ENCODE measurements at regions not wholly inside any gene's neighbourhood (a gene's known extent, or its start where the extent isn't known, plus 50 kb on each side); places are given as distances from the start of the nearest gene placed in this dataset.

DNA sequence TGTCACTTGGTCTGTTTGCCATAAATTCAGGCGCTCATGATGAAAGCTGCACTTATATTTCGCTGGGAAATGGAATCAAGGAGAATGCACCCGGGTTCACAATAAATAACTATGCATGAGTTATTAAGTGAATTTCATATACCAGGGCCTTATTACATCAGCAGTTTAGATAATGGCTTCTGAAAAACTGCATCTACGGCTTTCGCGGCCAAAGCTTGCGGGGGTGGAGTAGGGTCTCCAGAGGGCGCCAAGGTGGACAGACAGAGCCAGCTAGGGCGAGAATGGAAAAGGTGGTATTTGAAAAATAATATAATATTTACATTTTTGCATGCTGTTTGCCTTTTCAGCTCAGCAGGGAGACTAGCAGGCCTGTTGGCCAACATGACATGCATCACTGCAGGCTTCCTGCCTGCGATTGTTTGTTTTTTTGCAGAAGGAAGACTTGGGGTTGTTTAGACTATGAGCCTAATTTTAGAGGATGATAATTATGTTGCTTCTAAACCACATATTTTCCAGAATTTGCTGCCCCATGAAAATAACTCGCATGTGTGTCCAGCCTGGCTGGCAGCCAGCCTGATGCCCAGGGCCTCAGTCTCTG, 173.8 kb upstream of the IRX3 start:
- Histone ChIP-seq H3K4me3 (ENCODE audit: low read depth, low read length) (no peak overlapping the region), H3K9me3 (ENCODE audit: control insufficient read depth, insufficient read depth, low read depth, low read length) (peaks cover 8% of the 10 kb centered on the region; the same call in 1 of the 2 replicates), H3K4me1 (ENCODE audit: control insufficient read depth, insufficient read depth, low read length) (peaks cover 6% of the 10 kb centered on the region; the same call in 1 of the 2 replicates), H3K36me3 (ENCODE audit: control insufficient read depth, insufficient read depth, low read length) (no peaks in the 10 kb centered on the region), H3K9ac (ENCODE audit: low read length) (no peak overlapping the region), H3K27me3 (ENCODE audit: control insufficient read depth, insufficient read depth, low read length) (no peaks in the 10 kb centered on the region), H3K27ac (ENCODE audit: low read depth, low read length) (no peak overlapping the region)

DNA sequence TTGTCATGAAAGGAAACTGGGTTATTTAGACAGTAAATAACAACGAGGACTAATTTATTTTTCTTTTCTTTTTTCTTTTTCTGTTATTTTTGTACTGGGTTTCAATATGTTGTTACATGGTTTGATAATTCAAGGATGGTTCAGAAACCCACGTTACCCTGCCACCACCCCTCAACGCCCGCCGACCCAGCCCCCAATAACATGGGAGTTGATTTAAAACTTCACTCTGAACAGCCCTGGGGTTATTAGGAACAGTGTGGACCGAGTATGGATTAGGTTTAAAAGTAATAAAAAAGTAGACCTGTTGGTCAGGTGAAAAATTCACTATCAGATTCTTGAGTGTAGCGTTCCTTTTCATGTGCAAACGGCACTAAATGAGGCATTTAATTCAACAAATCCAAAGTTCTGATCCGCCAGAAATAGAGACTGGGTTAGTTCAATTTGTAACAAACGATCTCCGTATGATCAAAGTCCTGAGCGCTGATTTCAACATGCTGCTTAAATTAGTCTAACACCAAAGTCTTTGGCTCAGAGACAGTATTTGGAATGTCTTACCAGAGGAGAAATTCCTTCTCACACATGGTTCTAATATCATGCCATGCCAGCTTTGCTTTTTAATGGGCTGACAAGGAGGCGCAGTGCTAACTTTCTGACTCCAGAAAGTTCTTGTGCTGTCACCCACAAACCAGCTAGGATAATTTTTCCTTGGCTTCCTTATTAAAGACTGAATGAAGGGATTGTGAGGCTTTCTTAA, 173.1 kb upstream of the IRX3 start:
- Histone ChIP-seq H3K4me3 (ENCODE audit: low read depth, low read length) (no peak overlapping the region), H3K9me3 (ENCODE audit: control insufficient read depth, insufficient read depth, low read depth, low read length) (peaks cover 8% of the 10 kb centered on the region; the same call in 1 of the 2 replicates), H3K4me1 (ENCODE audit: control insufficient read depth, insufficient read depth, low read length) (peaks cover 6% of the 10 kb centered on the region; the same call in 1 of the 2 replicates), H3K9ac (ENCODE audit: low read length) (no peak overlapping the region), H3K27me3 (ENCODE audit: control insufficient read depth, insufficient read depth, low read length) (no peaks in the 10 kb centered on the region), H3K27ac (ENCODE audit: low read depth, low read length) (no peak overlapping the region), H3K36me3 (ENCODE audit: control insufficient read depth, insufficient read depth, low read length) (no peaks in the 10 kb centered on the region)

DNA sequence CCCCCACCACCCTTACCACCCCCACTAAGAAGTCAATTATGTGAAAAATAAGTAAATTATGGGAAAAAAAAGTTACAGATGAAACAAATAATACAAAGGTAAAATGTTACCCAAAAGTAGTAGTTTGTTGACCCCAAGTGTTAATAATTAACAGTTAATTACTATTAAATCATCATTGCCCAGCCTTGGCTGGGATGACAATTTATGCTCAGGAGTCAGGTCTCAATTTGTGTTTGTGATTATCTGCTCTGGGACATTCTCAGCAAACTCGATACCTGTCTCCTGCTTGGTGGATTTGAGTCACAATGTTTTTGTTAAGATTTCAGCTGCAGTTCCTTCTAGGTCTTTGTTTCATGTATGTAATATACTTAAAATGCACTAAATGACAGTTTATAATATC, 172.3 kb upstream of the IRX3 start:
- H3K4me3 ChIP-seq (ENCODE audit: low read depth, low read length), result no peak overlapping the region
- H3K9me3 ChIP-seq (ENCODE audit: control insufficient read depth, insufficient read depth, low read depth, low read length), result peaks cover 8% of the 10 kb centered on the region; the same call in 1 of the 2 replicates
- no peak overlapping the region for H3K9ac ChIP-seq (ENCODE audit: low read length)
- H3K4me1 ChIP-seq (ENCODE audit: control insufficient read depth, insufficient read depth, low read length), result peaks cover 6% of the 10 kb centered on the region; the same call in 1 of the 2 replicates
- H3K27me3 ChIP-seq (ENCODE audit: control insufficient read depth, insufficient read depth, low read length), result no peaks in the 10 kb centered on the region
- no peak overlapping the region for H3K27ac ChIP-seq (ENCODE audit: low read depth, low read length)
- no peaks in the 10 kb centered on the region for H3K36me3 ChIP-seq (ENCODE audit: control insufficient read depth, insufficient read depth, low read length)

DNA sequence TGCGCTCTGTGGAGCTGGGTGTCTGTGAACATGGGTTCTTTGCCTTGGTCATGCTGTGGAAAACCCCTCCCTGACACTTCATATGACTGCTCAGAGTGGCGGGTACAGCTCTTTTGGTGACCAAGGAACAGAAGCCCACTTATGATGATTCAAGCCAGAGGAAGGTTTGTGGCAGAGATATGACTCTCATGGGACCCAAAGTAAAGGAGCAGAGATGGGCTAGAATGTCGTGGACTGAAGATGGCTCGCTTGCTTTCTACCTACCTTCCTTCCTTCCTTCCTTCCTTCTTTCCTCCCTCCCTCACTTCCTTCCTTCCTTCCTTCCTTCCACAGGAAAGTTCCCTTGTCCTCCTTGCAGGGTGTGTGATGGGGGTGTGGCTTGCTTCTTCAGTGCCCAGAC, 169.7 kb upstream of the IRX3 start:
- peaks cover 6% of the 10 kb centered on the region; the same call in 1 of the 2 replicates for H3K4me1 ChIP-seq (ENCODE audit: control insufficient read depth, insufficient read depth, low read length)
- no peak overlapping the region for H3K4me3 ChIP-seq (ENCODE audit: low read depth, low read length)
- H3K36me3 ChIP-seq (ENCODE audit: control insufficient read depth, insufficient read depth, low read length), result no peaks in the 10 kb centered on the region
- no peak overlapping the region for H3K27ac ChIP-seq (ENCODE audit: low read depth, low read length)
- no peak overlapping the region for H3K9ac ChIP-seq (ENCODE audit: low read length)
- no peaks in the 10 kb centered on the region for H3K27me3 ChIP-seq (ENCODE audit: control insufficient read depth, insufficient read depth, low read length)
- no peaks in the 10 kb centered on the region for H3K9me3 ChIP-seq (ENCODE audit: control insufficient read depth, insufficient read depth, low read depth, low read length)

DNA sequence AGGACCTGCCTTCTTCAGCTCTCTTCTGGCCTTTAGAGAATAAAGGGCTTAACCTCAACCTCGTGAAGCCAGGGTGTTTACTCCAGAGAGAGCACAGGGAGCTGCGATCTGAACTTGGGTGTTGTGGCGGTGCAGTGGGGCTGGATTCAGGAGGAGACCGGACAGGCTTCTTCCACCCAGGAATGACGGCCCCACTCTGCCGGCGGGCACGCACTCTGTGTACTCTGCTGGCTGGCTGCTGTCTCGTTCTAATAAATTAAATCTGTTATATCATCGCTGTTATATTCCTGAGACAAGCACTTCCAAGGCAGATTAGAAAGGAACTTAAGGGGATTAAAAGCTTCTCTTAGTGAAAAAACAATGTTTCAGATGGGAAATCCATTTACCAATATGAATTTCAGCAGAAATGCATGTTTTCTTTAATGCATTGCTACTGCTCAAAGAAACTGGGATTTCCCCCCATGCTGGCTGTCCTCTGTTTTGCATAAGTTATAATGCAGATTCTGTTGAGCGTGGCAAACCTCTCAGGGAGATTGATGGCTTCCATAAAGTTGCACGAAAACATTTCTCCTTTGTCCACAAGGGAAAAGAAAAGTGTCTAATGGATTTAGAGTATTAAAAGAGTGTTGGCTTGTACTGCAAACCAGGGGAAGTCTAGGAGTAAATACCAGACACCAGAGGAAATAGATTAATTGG, 168.6 kb upstream of the IRX3 start:
- Histone ChIP-seq H3K27ac (ENCODE audit: low read depth, low read length) (no peak overlapping the region), H3K9me3 (ENCODE audit: control insufficient read depth, insufficient read depth, low read depth, low read length) (no peaks in the 10 kb centered on the region), H3K9ac (ENCODE audit: low read length) (no peak overlapping the region), H3K36me3 (ENCODE audit: control insufficient read depth, insufficient read depth, low read length) (no peaks in the 10 kb centered on the region), H3K4me1 (ENCODE audit: control insufficient read depth, insufficient read depth, low read length) (peaks cover 5% of the 10 kb centered on the region; the same call in 1 of the 2 replicates), H3K4me3 (ENCODE audit: low read depth, low read length) (no peak overlapping the region), H3K27me3 (ENCODE audit: control insufficient read depth, insufficient read depth, low read length) (no peaks in the 10 kb centered on the region)

DNA sequence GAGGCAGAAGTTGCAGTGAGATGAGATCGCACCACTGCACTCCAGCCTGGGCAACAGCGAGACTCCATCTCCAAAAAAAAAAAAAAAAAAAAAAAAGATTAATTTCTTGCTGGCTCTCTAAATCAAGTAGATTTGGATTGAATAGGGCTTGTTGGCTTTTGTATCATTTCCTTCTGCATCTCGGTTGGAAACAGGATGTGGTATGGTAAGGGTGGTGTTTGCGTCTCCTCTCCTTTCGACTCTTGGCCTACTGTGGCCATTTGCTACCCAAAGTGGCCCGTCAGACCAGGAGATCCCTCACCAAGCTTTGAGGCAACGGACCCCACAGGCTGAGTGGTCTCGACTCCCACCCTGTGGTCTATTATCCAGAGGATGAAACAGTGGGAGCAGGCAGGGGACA, 168.0 kb upstream of the IRX3 start:
- H3K9me3 ChIP-seq (ENCODE audit: control insufficient read depth, insufficient read depth, low read depth, low read length), result no peaks in the 10 kb centered on the region
- H3K36me3 ChIP-seq (ENCODE audit: control insufficient read depth, insufficient read depth, low read length), result no peaks in the 10 kb centered on the region
- H3K4me3 ChIP-seq (ENCODE audit: low read depth, low read length), result no peak overlapping the region
- H3K4me1 ChIP-seq (ENCODE audit: control insufficient read depth, insufficient read depth, low read length), result no peaks in the 10 kb centered on the region
- no peak overlapping the region for H3K9ac ChIP-seq (ENCODE audit: low read length)
- H3K27ac ChIP-seq (ENCODE audit: low read depth, low read length), result no peak overlapping the region
- no peaks in the 10 kb centered on the region for H3K27me3 ChIP-seq (ENCODE audit: control insufficient read depth, insufficient read depth, low read length)

DNA sequence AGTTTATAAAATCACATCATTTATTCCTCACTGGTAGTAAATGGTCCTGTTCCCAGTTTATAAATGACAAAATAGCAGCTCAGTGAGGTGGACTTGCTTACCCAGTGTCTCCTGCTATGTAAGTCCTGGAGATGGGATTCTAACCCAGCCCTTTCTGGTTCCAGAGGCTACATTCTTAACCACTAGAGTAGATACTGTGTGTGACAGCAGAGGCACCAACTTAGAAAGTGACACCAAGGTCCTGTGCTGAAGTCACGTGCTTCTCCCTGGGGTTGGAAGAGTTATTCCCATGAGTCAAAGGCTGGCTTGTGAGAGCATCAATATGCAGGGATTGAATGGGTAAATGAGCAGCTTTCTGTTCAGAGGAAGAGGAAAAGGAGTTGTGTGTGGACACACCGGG, 167.3 kb upstream of the IRX3 start:
- H3K9me3 ChIP-seq (ENCODE audit: control insufficient read depth, insufficient read depth, low read depth, low read length), result no peaks in the 10 kb centered on the region
- no peak overlapping the region for H3K4me3 ChIP-seq (ENCODE audit: low read depth, low read length)
- no peak overlapping the region for H3K9ac ChIP-seq (ENCODE audit: low read length)
- no peaks in the 10 kb centered on the region for H3K4me1 ChIP-seq (ENCODE audit: control insufficient read depth, insufficient read depth, low read length)
- H3K36me3 ChIP-seq (ENCODE audit: control insufficient read depth, insufficient read depth, low read length), result no peaks in the 10 kb centered on the region
- no peaks in the 10 kb centered on the region for H3K27me3 ChIP-seq (ENCODE audit: control insufficient read depth, insufficient read depth, low read length)
- H3K27ac ChIP-seq (ENCODE audit: low read depth, low read length), result no peak overlapping the region

DNA sequence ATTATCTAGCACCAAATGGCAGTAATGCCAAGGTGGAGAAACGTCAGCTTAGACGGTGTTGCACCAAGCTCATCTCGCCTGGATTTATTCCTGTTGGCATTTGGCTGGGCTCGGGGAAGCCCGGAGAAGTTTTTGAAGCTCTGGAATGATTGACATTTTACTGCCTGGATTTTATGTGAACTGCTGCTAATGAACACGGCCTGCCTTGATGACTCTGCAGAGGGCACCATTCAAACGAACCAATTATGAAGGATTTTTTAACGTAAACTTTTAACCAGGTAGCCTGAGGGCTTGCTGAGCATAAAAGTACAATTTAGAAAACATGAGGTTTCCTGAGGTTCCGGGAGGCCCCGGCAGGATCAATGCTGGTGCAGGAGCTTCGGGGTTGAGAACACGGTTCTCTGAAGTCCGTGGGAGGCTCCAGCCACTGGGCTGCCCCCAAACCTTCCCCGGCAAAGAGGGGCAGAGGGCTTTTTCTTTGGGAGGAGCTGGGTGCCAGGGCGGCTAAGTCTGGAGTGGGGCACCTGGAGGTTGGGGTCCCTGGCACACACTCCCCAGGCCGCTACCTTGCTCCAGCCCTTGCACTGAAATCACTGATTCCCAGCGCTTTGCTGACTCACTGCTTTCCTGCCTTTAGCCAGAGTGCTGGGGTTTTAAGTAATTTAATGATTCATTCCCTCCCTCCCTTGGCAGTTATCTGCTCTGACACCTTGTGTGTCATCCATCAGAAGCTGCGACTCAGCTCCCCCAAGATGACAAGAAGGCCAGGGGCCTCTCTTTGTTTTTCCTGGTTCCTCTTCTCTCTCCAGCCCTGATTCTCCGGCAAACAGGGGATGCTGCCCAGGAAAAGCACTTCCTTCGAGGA, 161.2 kb upstream of the IRX3 start:
- H3K4me3 ChIP-seq (ENCODE audit: low read depth, low read length), result no peak overlapping the region
- H3K9me3 ChIP-seq (ENCODE audit: control insufficient read depth, insufficient read depth, low read depth, low read length), result peaks cover 16% of the 10 kb centered on the region
- no peaks in the 10 kb centered on the region for H3K36me3 ChIP-seq (ENCODE audit: control insufficient read depth, insufficient read depth, low read length)
- H3K9ac ChIP-seq (ENCODE audit: low read length), result no peak overlapping the region
- H3K27me3 ChIP-seq (ENCODE audit: control insufficient read depth, insufficient read depth, low read length), result no peaks in the 10 kb centered on the region
- H3K27ac ChIP-seq (ENCODE audit: low read depth, low read length), result no peak overlapping the region
- peaks cover 7% of the 10 kb centered on the region; the same call in 1 of the 2 replicates for H3K4me1 ChIP-seq (ENCODE audit: control insufficient read depth, insufficient read depth, low read length)

DNA sequence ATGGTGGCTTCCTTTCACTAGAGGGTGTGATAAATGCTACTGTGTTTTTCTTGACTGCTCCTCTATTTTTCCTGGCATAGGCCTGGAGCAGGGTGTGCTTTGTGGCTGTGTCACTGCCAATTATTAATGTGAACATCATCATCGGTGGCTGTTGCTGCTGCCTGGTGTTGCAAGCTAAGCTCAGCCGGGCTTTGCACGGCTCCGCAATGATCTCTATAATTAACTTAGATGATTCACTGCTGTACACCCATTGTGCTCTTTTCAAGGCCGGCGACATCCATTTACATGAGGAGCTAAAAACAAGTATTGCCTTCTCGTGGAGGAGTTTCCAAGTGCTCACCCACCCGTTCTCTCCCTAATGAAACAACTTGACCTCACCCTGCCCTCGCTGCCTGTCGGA, 160.1 kb upstream of the IRX3 start:
- Histone ChIP-seq H3K36me3 (ENCODE audit: control insufficient read depth, insufficient read depth, low read length) (no peaks in the 10 kb centered on the region), H3K4me3 (ENCODE audit: low read depth, low read length) (no peak overlapping the region), H3K27ac (ENCODE audit: low read depth, low read length) (no peak overlapping the region), H3K9me3 (ENCODE audit: control insufficient read depth, insufficient read depth, low read depth, low read length) (peaks cover 16% of the 10 kb centered on the region), H3K4me1 (ENCODE audit: control insufficient read depth, insufficient read depth, low read length) (peaks cover 7% of the 10 kb centered on the region; the same call in 1 of the 2 replicates), H3K27me3 (ENCODE audit: control insufficient read depth, insufficient read depth, low read length) (no peaks in the 10 kb centered on the region), H3K9ac (ENCODE audit: low read length) (no peak overlapping the region)

DNA sequence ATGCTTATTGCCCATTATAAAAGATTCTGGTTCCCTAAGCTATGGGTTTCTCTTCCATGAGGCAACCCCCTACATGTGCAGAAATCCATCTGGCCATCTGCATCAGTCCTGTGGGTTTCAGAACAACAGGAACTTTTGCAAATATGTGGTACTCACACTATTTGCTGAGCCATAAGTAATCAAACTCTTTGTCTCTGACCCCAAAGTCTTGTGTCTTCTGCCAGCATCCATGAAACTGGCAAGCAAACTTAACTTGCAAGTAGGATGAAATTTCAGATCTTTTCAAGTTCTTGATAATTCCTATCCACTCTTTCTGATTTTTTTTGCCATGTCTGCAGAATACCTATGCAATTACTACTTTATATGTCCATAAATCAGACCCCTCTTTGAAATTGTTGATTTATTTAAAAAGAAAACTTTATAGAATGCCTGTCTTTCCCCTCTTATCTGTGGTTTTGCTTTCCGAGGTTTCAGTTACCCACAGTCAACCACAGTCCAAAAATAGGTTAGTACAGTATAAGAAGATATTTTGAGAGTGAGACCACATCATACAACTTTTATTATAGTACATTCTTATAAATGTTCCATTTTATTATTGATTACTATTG, 158.4 kb upstream of the IRX3 start:
- Histone ChIP-seq H3K9ac (ENCODE audit: low read length) (no peak overlapping the region), H3K4me3 (ENCODE audit: low read depth, low read length) (no peak overlapping the region), H3K27me3 (ENCODE audit: control insufficient read depth, insufficient read depth, low read length) (peaks cover under 1% of the 10 kb centered on the region; the same call in 1 of the 2 replicates), H3K9me3 (ENCODE audit: control insufficient read depth, insufficient read depth, low read depth, low read length) (peaks cover 16% of the 10 kb centered on the region), H3K36me3 (ENCODE audit: control insufficient read depth, insufficient read depth, low read length) (no peaks in the 10 kb centered on the region), H3K27ac (ENCODE audit: low read depth, low read length) (no peak overlapping the region), H3K4me1 (ENCODE audit: control insufficient read depth, insufficient read depth, low read length) (peaks cover 7% of the 10 kb centered on the region; the same call in 1 of the 2 replicates)

Data from HUES6 (cell line).